ENCODE measurements at regions not wholly inside any gene's neighbourhood (a gene's known extent, or its start where the extent isn't known, plus 50 kb on each side); places are given as distances from the start of the nearest gene placed in this dataset.

DNA sequence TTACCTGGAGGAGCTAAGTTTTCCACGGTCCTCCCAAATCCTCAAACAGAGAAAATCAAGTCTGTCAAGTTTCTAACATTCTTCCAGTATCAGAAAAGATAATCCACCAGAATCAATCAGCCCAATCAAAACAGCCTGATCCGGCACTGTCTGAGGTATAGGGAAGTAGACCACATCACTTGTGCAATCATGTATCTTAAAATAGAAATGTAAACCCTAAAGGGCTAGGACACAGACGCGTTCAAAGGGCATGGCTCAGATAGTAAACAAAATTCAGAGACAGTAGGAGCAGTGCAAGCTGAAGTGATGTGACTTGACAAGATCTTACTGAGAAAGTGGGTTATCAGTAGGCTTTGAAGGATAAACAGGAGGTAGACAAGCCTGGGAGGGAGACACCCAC is 252.4 kb upstream of the DAPK1 start:
- no peak for DNase-seq (ENCODE audit: low read depth, low spot score)

DNA sequence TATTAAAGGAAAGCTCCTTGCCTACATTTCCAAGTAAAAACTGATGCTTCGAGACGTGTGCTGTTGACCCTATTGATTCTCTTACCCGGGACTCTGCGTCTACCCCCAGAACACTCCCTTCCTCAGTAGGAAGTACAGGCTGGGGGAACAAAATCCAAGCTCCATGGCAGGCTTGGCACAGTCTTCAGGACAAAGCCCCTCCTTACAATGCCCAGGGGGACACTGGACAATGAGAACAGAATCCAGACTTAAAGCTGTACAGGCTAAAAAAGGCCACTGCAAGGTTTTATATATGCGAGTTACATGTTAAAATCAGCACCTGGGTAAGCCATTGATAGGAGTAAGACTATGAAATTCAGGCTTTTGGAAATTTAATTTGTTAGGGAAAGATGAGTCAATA is 250.6 kb upstream of the DAPK1 start:
- DNase-seq (ENCODE audit: low read depth, low spot score) = no peak

DNA sequence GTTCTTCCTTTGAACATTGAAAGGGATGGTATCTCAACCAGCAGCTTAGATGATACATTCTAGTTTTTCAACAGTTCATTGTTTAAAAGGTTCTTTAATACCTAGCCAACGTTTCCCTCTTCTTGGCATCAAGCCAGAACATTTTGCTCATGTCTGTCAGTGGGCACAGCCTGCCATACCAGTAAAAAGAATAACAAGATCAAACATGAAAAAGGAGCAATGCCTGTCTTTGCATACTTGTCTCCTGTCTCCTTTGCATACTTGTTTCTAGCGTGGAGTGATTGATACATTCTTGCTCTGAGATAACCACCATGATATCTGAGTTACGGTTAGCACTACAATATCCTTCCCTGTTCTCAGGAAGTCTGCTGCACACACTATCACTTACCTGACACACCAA is 248.6 kb upstream of the DAPK1 start:
- DNase-seq (ENCODE audit: low read depth, low spot score) = no peak

DNA sequence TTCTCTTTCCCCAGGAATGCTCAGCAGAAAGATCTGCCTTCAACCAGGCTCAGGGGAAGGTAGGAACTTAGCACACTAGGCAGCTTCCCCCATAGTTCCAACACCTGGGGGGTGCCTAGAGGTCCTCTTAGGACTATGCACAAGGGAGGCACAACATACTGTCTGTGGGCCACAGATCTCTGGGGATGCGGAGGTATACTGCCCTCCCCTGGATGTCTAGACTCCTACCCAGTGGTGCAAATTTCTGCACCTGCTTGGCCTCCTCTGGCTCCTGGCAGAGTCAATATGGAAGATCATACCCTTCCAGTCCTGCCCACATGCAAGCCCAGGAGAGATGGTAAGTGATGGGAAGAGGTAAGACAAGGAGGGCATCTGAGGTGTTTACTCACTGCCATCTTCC is 247.5 kb upstream of the DAPK1 start:
- no peak for DNase-seq (ENCODE audit: low read depth, low spot score)

DNA sequence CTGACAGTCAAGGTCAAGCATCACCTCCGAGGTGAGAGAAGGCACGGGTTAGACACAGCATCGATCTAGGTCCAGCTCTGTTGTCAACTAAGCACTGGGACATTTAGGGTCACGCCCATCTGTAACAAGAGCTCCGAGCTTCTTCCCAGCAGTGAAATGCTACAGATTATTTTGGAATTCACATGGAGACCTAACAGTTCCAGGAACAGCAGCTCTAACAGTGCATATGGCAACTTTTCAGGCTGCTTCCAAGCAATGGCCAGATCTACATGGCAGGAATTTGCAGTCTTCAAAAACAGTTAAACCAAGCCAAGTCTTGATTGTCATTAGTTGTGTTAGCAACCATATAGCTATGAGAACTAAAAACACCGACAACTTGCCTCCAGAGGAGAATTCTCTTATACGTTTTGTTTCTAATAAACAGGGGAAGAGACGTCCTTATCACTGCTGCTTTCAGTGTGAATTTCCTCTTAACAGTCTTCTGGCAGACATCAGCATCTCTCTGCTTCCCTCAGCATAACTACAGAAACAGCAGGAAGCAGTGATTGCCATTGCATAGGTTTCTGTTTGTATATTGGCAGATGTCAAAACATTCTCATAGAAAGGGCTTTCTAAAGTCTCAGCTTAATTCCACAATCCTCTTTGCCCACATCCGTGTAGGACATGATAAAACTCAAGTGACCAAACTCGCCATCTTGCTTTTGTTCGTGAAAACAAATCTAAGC is 242.1 kb upstream of the DAPK1 start:
- no peak for DNase-seq (ENCODE audit: low read depth, low spot score)

DNA sequence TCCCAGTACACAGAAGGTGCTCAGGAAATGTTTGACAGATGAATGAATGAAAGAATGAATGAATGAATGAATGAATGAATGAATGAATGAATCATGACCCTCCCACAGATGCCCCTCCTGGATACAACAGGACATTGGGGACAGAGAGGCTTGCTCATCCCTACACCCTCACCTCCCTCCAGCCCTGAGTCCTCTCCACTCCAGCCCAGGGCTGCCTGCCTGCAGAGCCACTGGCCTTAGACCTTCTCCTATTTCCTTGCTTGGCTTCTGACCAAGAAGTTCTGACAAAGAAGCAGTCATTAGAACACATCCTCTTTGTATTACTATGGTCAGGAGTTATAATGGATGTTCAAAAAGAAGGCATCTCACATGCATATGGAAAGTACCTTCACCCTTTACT is 240.7 kb upstream of the DAPK1 start:
- DNase-seq (ENCODE audit: low read depth, low spot score) = no peak

DNA sequence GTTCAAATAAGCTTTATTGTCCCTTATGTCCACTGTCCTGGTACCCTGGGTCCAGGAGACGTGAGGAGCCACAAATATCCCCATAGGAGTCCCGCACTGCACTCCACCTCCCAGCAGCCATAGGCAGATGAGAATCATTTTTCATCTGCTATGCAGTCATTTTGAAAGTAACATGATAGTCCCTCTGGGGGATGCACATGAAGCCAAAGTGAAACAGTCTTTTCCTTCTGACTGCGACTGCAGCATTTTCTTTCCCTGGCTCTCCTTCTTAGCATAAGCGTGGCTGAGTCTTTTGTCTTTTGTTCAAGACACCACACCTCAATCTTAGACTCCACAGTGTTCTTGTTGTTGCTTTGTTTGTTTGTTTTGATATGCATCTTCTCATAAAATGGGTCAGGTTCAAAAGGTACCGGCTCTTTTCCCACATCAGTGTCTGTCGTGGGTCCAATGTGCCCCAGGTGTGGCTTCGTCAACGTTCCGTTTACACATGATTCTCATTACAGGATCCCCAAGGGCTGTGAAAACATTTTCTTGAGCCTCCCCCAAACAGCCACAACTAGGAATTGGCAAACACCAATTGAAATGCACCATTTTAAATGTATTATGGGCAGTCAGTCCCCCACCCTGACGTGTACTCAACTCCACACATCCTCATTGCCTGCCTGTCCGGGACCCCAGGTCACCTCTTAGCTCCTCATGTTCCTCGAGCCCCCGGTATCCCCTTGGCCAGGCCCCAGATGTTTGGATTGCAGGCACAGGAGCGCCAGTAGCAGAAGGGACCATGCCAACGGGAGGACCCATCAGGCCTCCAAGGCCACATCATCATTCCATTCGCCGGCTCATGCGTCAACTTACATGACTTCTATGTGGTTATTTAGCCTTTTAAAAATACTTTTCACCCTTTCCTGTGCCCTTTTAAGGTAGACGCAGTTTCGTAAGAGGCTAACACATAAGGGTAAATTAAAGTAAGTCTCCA is 237.8 kb upstream of the DAPK1 start:
- DNase-seq (ENCODE audit: low read depth, low spot score) = peak; percentile 77

DNA sequence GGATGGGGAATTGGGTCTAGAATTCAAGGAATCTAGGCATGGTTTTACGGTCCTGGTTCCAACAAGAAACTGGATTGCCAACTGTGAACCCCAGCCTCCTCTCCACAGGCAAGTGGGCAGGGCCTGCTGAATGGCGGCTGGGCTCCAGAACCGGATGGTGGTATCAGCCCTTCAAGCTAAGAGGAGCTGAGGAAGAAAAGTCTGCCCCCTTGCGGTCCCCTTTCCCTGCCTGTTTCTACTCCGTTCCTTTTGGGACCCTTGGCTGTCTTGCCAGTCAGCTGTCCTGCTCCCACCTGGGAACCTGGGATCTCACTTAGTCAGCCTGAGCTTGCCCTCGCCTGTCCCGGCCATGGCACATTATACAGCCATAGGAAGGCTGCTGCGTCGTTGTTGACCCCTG is 234.4 kb upstream of the DAPK1 start:
- DNase-seq (ENCODE audit: low read depth, low spot score) = no peak

DNA sequence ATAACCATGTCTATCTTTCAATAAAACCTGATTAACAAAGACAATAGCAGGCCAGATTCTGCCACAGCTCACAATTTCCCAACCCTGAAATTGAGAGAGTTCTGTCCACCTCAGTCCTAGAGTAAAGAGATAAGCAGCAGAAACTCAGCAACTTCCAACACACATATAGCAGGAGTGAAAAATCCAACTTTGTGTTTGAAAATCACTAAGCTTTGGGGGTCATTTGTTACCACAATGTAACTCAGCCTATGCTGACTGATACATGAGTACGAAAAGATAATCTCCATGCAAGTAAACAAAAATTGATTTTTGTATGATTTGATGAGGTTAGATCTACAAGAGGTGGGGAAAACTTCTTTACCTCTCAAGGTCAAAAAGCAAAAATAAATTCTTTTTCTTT is 231.0 kb upstream of the DAPK1 start:
- no peak for DNase-seq (ENCODE audit: low read depth, low spot score)

DNA sequence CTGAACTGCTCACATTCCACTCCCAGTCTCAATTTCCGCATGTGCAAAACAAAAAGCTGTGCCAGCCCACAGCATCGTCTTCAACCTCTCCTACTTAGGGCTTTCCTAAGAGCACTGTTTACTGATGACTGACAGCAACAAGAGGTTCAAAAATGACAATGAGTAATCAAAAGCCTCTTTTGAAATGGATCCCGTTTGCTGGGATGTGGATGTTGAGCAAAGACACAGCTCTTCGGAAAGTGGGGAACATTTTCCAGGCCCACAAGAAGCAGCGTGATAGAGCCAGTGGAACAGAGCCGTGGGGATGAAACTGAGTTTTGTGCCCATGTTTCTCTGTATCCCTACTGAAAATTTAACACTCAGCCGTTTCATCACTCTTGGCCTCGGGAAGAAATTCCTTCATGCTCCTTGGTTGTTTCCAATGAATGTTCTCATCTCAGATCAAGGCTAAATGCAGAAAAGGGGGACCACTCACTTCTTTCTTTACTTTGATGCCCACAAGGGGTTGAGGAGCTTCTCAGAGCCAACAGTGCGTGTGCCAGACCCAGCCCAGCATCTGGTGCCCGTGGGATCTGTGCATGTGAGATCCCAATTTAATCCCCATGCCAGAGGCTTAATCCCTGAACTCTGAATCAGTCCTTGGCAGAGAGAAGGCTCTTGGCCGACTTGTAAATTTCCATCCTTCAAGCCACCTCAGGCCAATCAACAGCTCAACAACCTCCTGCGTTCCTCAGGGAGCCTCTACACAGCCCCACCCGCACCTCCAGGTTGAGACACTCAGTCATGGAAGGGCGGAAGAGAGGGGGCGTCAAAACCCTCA is 230.2 kb upstream of the DAPK1 start:
- DNase-seq (ENCODE audit: low read depth, low spot score) = no peak

DNA sequence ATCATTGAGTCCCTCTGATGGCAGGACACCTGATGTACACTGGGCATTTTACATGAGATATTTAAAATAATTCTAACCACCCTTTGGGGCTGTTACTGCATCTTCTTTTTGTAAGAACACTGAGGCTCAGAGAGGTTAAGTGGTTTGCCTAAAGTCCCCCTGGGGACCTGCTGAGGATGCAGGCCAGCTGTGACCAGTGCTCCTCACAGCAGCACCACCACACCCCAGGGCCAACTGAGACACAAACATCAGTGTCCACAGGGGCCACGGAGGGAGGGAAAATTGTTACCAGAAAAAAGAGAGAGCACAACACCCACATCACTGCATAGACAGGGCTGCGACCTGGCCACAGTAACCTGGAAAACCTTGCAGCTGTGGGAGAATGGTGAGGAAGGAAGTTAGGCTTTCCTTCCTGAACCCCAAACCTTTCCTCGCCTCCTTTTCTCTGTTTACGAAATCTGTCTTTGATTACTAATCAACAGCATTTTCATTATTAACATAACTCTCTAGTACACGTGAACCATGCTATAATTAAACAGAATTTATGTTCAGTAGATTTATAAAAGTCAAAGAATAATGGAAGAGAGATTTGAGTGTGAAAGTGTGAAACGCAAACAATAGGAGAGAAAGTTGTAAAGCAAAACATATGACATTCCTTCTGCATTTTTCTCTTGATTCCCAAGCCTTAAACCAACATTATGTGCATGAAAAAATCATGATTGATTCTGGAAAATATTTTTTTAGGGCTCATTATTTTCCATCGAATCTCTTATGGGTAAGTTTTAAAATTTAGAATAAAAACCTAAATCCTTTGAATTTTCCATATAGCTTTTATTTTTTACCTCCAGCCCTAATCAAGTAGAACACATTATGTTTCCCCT is 228.1 kb upstream of the DAPK1 start:
- DNase-seq (ENCODE audit: low read depth, low spot score) = no peak

DNA sequence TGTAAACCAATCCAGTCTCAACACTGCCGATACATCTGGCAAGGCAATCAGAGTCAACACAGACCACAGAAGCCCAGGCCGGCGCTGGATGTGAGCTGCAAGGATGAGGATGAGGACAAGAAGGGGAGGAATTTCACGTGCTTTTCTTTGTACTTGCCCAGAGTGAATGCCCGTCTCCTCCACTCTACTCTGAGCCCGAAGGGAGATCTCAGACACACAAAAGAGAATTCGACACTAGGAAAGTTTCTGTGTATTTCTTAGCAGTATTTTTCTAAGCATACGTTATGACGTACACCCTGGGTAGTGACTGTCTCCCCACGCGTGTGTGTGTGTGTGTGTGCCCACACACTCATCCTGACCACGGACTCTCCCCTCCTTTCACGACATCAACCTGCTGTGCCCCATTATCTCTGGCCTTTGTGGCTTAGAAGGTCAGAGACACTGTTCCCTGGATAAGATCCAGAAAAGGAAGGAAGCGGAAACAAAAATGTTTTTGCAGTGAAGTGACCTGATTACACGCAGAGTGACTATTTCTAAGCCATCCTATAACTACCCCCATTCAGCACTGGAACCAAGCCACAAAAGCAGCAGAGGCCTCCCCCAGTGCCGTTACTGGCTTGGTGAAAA is 227.3 kb upstream of the DAPK1 start:
- DNase-seq (ENCODE audit: low read depth, low spot score) = peak; percentile 50

DNA sequence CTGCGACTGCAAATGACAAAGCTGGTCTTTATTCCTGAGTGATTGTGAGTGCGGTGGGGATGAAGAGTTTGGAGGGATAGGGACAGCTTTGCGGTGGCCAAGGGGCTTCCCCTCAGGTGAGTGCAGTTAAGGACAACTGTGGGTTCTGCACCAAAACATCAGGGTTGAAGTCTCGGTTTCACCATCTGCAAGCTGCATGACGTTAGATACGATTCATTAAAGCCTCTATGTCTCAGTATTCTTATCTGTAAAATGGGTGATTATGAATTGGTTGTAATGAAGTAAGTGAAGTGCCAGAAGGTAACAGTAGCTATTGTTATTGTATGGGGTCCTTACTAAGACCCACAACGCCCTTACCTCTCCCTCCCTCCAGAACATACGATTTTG is 226.8 kb upstream of the DAPK1 start:
- DNase-seq (ENCODE audit: low read depth, low spot score) = no peak

DNA sequence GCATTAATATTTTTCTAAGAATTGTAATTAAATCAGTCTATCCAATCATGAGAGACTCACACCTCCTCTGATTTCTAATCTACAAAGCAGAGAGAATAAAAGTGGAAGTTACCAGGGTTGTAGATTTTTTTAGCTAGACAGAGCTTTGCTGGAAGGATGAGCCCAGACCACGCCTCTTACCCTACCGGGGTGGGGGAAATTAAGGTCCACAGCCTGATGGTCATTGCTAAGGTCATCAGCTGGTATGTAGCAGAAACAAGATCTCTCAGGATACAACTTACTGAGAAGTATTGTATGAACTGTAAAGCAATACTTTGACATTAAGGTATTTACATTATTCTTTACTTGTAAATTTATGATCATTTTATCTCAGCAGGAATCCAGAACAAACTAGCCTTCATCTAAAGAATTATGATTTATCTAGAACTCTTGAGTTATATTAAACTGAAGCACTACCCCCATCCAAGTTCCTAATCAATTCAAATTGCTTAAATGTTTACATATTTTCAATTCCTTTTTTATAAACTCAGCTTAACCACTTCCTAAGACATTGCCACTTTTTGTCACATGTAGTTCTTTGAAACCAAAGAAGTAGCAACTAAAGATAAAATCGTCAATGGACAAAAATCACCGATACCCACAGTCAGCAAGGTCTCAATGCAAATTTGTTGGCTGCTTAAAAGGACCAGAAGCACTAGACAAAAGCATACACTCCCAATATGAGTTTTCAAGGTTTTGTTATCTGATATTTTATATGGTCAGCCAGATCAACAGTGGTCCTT is 225.8 kb upstream of the DAPK1 start:
- no peak for DNase-seq (ENCODE audit: low read depth, low spot score)

DNA sequence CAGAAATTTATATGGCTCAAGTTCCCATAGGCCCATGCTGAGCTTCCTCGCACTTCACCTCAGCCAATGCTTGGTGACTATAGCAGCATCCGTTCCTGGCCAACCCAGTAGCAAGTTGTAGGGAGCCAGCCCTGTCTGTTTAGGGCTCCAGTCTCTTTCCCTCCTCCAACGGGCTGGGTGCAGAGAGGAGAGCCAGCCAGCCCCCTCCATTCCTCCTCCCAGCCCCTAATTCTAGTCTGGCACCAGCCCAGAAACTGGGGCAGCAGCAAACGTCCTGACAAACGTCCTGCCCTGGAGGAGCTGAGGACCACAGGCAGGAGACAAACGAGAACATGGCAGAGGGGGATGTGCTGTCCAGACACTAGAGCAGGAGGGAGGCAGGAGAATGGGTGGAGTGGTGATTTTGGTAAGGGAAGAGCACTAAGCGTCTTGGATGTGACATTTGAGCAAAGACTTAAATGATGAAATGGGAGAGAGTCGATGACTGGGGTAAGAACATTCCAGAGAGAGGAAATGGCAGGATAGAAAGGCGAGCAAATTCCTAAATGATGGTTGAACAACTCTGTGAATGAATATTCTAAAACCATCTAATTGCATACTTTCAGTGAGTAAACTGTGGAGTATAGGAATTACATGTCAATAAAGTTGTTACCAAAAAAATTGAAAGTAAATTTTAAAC is 222.5 kb upstream of the DAPK1 start:
- no peak for DNase-seq (ENCODE audit: low read depth, low spot score)

DNA sequence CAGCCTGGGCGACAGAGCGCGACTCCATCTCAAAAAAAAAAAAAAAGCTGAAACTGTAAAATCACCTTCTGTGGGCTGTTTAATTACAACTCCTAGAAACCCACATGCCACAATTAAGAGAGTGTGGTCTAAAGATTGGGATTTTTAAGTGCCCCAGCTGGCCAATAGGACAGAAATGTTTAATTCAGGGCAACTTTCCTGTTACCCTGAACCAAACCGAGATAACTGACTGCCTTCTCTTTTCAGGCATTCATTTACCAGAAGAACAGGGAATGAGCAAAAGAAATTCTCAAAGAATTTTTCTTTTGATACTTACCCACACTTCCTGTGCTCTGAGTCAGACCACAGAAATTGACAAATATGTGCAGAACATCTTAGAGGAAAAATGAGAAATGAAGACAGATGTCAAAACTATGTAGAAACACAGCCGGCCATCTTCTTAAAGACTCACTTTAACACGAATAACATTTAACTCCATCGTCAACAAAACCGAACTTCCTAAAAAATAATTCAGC is 221.3 kb upstream of the DAPK1 start:
- DNase-seq (ENCODE audit: low read depth, low spot score) = no peak

DNA sequence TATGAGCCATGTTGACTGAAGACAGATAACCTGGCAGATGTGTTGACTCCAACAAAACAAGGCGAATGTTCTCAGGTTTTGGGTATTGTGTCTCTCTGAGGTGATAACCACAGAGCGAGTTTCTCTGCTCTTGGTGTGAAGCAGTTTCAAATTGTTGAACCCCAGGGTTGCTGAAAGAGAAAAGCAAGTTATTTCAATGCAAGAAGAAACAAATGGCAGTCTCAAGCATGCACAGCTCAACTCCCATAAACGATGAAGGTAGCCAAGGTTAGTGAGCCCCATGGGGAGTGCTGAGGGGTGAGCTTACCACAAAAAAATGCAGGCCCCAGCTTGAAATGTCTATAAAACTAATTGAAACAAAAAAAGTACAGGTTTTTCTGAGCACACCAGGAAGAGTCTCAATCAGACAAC is 220.8 kb upstream of the DAPK1 start:
- peak; percentile 67 for DNase-seq (ENCODE audit: low read depth, low spot score)

DNA sequence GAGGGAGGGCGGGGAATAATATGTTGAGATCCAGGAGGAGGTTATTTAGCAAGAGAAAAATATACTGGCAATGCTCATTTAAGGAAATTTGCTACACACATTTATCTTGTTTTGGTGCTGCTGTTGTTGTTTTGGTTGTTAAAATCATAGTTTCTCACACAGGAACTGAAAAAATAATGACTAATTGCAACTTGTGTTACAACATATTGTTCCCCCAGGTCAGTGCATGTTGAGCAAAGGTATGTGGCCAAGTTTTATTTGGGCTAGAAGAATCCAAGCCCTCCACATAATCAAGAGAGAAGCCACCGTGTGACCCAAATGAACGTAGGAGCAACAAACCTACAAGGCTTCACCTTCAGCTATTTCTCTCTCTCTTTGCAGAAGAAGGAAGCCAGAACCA is 220.3 kb upstream of the DAPK1 start:
- DNase-seq (ENCODE audit: low read depth, low spot score) = no peak
